OCI-LY1 (cell line): ENCODE measurements at regions not wholly inside any gene's neighbourhood (a gene's known extent, or its start where the extent isn't known, plus 50 kb on each side); places are given as distances from the start of the nearest gene placed in this dataset.

Experiments used
- H2AFZ ChIP-seq: fragments of 200-600 bp; sonication (generic), shearing (Covaris generic); 2 replicates; pipeline ENCODE4 v1.6.0; 2014; ENCODE audit warnings: antibody characterized with exemption, mild to moderate bottlenecking, low read length
- H3F3A ChIP-seq: fragments of 200-600 bp; sonication (generic), shearing (Covaris generic); 2 replicates; pipeline ENCODE4 v1.6.0; 2014; ENCODE audit warnings: mild to moderate bottlenecking, antibody characterized with exemption, low read length, moderate library complexity; ENCODE audit not compliant: insufficient read depth
- H3K27ac ChIP-seq: fragments of 200-600 bp; sonication (generic); 2 replicates; pipeline ENCODE4 v1.5.1; 2014; ENCODE audit warnings: low read length, mixed run types, mild to moderate bottlenecking, low read depth; ENCODE audit not compliant: poor library complexity, severe bottlenecking
- H3K27me3 ChIP-seq: fragments of 200-600 bp; sonication (generic); 2 replicates; pipeline ENCODE4 v1.6.0; 2014; ENCODE audit warnings: antibody characterized with exemption, mild to moderate bottlenecking, low read length, moderate library complexity; ENCODE audit not compliant: insufficient read depth
- H3K36me3 ChIP-seq: fragments of 200-600 bp; sonication (generic); 2 replicates; pipeline ENCODE4 v1.6.1; 2014; ENCODE audit warnings: mild to moderate bottlenecking, antibody characterized with exemption, low read length, moderate library complexity, mixed read lengths; ENCODE audit not compliant: insufficient read depth
- H3K4me1 ChIP-seq: fragments of 200-600 bp; sonication (generic); 2 replicates; pipeline ENCODE4 v1.5.1; 2014; ENCODE audit warnings: mild to moderate bottlenecking, low read length, moderate library complexity; ENCODE audit not compliant: insufficient read depth, severe bottlenecking
- H3K4me2 ChIP-seq: fragments of 200-600 bp; sonication (generic), shearing (Covaris generic); 2 replicates; pipeline ENCODE4 v1.6.1; 2014; ENCODE audit warnings: low read length
- H3K4me3 ChIP-seq: fragments of 200-600 bp; sonication (generic); 2 replicates; pipeline ENCODE4 v1.5.1; 2014; ENCODE audit warnings: low read length, low read depth, mild to moderate bottlenecking, mixed read lengths; ENCODE audit not compliant: poor library complexity, severe bottlenecking
- H3K79me2 ChIP-seq: fragments of 200-600 bp; shearing (Covaris generic); 2 replicates; pipeline ENCODE4 v1.6.1; 2016; ENCODE audit warnings: mixed run types, low read length, mixed read lengths; ENCODE audit not compliant: insufficient read depth
- H3K9ac ChIP-seq: fragments of 200-600 bp; sonication (generic), shearing (Covaris generic); 2 replicates; pipeline ENCODE4 v1.6.1; 2014; ENCODE audit warnings: mild to moderate bottlenecking, low read length, mixed read lengths
- H3K9me2 ChIP-seq: fragments of 200-600 bp; sonication (generic), shearing (Covaris generic); 2 replicates; pipeline ENCODE4 v1.6.1; 2014; ENCODE audit warnings: low read depth, mild to moderate bottlenecking, low read length, mixed read lengths
- H3K9me3 ChIP-seq: fragments of 200-600 bp; shearing (Covaris generic); 2 replicates; pipeline ENCODE4 v1.6.1; 2014; ENCODE audit warnings: low read length, mixed read lengths
- H4K20me1 ChIP-seq: fragments of 200-600 bp; sonication (generic), shearing (Covaris generic); 2 replicates; pipeline ENCODE4 v1.6.0; 2016; ENCODE audit warnings: mild to moderate bottlenecking, low read length; ENCODE audit not compliant: insufficient read depth
- EZH2 ChIP-seq: fragments of 200-600 bp; sonication (generic), shearing (Covaris generic); IDR thresholded peaks from 2 replicates; pipeline ENCODE4 v1.8.0; 2017; ENCODE audit warnings: borderline replicate concordance, mixed run types, mild to moderate bottlenecking, antibody characterized with exemption, low read length, moderate library complexity, mixed read lengths
- TF ChIP-seq, protein P1 (sequence below): fragments of 200-600 bp; sonication (generic), shearing (Covaris generic); IDR thresholded peaks from 2 replicates; pipeline ENCODE4 v1.5.1; 2017; ENCODE audit warnings: mild to moderate bottlenecking, antibody characterized with exemption, low read length, moderate library complexity, mixed read lengths

DNA sequence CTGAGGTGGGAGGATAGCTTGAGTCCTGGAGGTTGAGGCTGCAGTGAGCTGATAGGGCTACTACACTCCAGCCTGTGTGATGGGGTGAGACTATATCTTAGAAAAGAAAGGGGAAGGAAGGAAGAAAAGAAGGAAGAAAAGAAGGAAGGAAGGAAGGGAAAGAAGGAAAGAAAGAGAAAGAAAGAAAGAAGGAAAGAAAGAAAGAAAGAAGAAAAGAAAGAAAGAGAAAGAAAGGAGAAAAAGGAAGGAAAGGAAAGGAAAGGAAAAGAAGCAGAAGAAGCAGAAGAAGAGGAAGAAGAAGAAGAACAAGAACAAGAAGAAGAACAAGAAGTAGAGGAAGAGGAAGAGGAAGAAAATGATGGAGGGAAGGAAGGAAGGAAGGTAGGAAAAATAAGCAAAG is 1130.2 kb upstream of the MAP3K7 start:
- H3K9me2 ChIP-seq, result no peaks in the 10 kb centered on the region
- no peak overlapping the region for H2AFZ ChIP-seq
- no peak overlapping the region for H3K4me2 ChIP-seq
- H4K20me1 ChIP-seq, result no peaks in the 10 kb centered on the region
- no peaks in the 10 kb centered on the region for H3F3A ChIP-seq
- H3K9me3 ChIP-seq, result no peaks in the 10 kb centered on the region
- H3K4me1 ChIP-seq, result no peaks in the 10 kb centered on the region
- H3K9ac ChIP-seq, result no peak overlapping the region
- H3K27me3 ChIP-seq, result no peaks in the 10 kb centered on the region
- H3K4me3 ChIP-seq, result no peak overlapping the region
- H3K36me3 ChIP-seq, result no peaks in the 10 kb centered on the region
- no peak overlapping the region for H3K27ac ChIP-seq
- no peaks in the 10 kb centered on the region for H3K79me2 ChIP-seq
- TF ChIP-seq, protein P1, sequence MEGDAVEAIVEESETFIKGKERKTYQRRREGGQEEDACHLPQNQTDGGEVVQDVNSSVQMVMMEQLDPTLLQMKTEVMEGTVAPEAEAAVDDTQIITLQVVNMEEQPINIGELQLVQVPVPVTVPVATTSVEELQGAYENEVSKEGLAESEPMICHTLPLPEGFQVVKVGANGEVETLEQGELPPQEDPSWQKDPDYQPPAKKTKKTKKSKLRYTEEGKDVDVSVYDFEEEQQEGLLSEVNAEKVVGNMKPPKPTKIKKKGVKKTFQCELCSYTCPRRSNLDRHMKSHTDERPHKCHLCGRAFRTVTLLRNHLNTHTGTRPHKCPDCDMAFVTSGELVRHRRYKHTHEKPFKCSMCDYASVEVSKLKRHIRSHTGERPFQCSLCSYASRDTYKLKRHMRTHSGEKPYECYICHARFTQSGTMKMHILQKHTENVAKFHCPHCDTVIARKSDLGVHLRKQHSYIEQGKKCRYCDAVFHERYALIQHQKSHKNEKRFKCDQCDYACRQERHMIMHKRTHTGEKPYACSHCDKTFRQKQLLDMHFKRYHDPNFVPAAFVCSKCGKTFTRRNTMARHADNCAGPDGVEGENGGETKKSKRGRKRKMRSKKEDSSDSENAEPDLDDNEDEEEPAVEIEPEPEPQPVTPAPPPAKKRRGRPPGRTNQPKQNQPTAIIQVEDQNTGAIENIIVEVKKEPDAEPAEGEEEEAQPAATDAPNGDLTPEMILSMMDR, result no peak
- no peak for TF ChIP-seq EZH2

DNA sequence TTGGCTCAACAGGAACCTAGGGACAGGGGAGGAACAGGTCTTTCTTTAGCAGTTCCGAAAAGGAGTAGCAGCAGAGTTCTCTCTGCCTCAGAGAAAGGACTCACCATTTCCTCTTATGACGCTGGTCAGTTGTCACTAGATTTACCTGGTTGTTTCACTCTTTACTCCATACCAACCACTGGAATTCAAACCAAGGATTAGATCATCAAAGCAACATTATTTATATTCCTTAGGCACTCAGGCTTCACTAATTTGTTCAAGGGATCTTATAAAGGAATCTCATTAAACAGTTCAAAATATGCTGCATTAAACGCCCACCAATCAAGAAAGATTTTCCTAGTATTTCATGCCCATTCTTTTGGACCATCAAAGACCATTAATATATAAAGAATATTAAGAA is 1129.5 kb upstream of the MAP3K7 start:
- Histone ChIP-seq H3K9me2 (no peaks in the 10 kb centered on the region), H3K9ac (no peak overlapping the region), H3K4me1 (no peaks in the 10 kb centered on the region), H3K27ac (no peak overlapping the region), H3K27me3 (no peaks in the 10 kb centered on the region), H4K20me1 (no peaks in the 10 kb centered on the region), H3K9me3 (no peaks in the 10 kb centered on the region), H3K79me2 (no peaks in the 10 kb centered on the region), H3F3A (no peaks in the 10 kb centered on the region), H3K4me2 (no peak overlapping the region), H2AFZ (no peak overlapping the region), H3K4me3 (no peak overlapping the region), H3K36me3 (no peaks in the 10 kb centered on the region)
- TF ChIP-seq, protein P1, result no peak
- no peak for TF ChIP-seq EZH2

DNA sequence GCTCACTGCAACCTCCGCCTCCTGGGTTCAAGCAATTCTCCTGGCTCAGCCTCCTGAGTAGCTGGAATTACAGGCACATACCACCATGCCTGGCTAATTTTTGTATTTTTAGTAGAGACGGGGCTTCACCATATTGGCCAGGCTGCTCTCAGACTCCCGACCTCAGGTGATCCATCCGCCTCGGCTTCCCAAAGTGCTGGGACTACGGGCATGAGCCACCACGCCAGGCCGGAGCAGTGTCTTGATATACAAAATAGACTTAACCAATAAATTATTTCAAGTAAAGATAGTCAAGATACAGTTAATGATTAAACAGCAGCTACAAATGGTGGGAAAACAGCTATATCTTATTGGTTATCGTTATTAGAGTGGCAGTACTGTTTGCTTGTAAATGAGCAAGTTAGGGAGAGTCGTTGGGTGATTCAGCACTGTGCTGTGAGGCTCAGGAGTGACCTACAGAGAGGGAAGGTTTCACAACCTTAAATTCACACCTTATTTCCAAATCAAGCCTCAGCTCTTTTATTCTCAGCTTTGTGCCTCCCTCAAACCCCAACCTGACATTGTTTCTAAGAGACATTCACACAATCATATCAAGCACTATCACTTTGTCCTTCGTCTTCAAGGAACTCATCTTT is 1128.4 kb upstream of the MAP3K7 start:
- no peak overlapping the region for H3K4me3 ChIP-seq
- no peak overlapping the region for H2AFZ ChIP-seq
- no peaks in the 10 kb centered on the region for H3K36me3 ChIP-seq
- no peak overlapping the region for H3K4me2 ChIP-seq
- no peak overlapping the region for H3K27ac ChIP-seq
- no peaks in the 10 kb centered on the region for H4K20me1 ChIP-seq
- H3K27me3 ChIP-seq, result no peaks in the 10 kb centered on the region
- H3K9me2 ChIP-seq, result no peaks in the 10 kb centered on the region
- H3K9me3 ChIP-seq, result no peaks in the 10 kb centered on the region
- H3K9ac ChIP-seq, result no peak overlapping the region
- H3F3A ChIP-seq, result no peaks in the 10 kb centered on the region
- no peak for TF ChIP-seq EZH2
- TF ChIP-seq, protein P1, result no peak
- H3K79me2 ChIP-seq, result no peaks in the 10 kb centered on the region
- H3K4me1 ChIP-seq, result no peaks in the 10 kb centered on the region
